ENCODE measurements at regions not wholly inside any gene's neighbourhood (a gene's known extent, or its start where the extent isn't known, plus 50 kb on each side); places are given as distances from the start of the nearest gene placed in this dataset.

- no peaks in the 10 kb centered on the region for H3K36me3 ChIP-seq (ENCODE audit: insufficient read depth in 1 of 2, low read depth in 1 of 2)
- no peak overlapping the region for H3K4me3 ChIP-seq
- DNase-seq (no peak), ATAC-seq (no peak)
- intact Hi-C loops (cut with DNase I) = no loop called here
- H3K9me3 ChIP-seq = no peaks in the 10 kb centered on the region
- no peak for TF ChIP-seq CTCF (IDR thresholded peaks at IDR 0.05)
- no peak overlapping the region for H3K27ac ChIP-seq
- 57 to 78% (median 66%) methylated on average over 2 of the region's 2 CpGs for WGBS, 3 donors
- peaks cover 8% of the 10 kb centered on the region for H3K4me1 ChIP-seq
- H3K27me3 ChIP-seq (ENCODE audit: insufficient read depth in 3 of 3, low read length in 2 of 3) = no peaks in the 10 kb centered on the region
Measured at GRCh38 chr10:33674491-33674890, 340.0 kb upstream of the NRP1 start.

- peaks cover 8% of the 10 kb centered on the region for H3K4me1 ChIP-seq
- H3K27ac ChIP-seq = no peak overlapping the region
- H3K4me3 ChIP-seq = no peak overlapping the region
- intact Hi-C loops (cut with DNase I) = no loop called here
- no peaks in the 10 kb centered on the region for H3K9me3 ChIP-seq
- 91 to 93% (median 91%) methylated on average over 3 of the region's 3 CpGs for WGBS, 3 donors
- no peak for ATAC-seq
- H3K36me3 ChIP-seq (ENCODE audit: insufficient read depth in 1 of 2, low read depth in 1 of 2) = no peaks in the 10 kb centered on the region
- TF ChIP-seq CTCF (IDR thresholded peaks at IDR 0.05) = no peak
- H3K27me3 ChIP-seq (ENCODE audit: insufficient read depth in 3 of 3, low read length in 2 of 3) = no peaks in the 10 kb centered on the region
- no peak for DNase-seq
Measured at GRCh38 chr10:33673839-33674415, 339.5 kb upstream of the NRP1 start.

- Histone ChIP-seq H3K4me1 (no peaks in the 10 kb centered on the region), H3K9me3 (no peaks in the 10 kb centered on the region), H3K27ac (no peak overlapping the region), H3K36me3 (ENCODE audit: insufficient read depth in 1 of 2, low read depth in 1 of 2) (no peaks in the 10 kb centered on the region), H3K27me3 (ENCODE audit: insufficient read depth in 3 of 3, low read length in 2 of 3) (no peaks in the 10 kb centered on the region), H3K4me3 (no peak overlapping the region)
- WGBS, 3 donors = 63 to 80% (median 72%) methylated on average over 5 of the region's 5 CpGs
- DNase-seq = no peak
- intact Hi-C loops (cut with DNase I) = no loop called here
- no peak for ATAC-seq
- TF ChIP-seq CTCF (IDR thresholded peaks at IDR 0.05) = no peak
Measured at GRCh38 chr10:33669904-33670303, 335.4 kb upstream of the NRP1 start.

- intact Hi-C loops (cut with DNase I) = no loop called here
- WGBS, 3 donors = 82 to 87% (median 82%) methylated on average over 5 of the region's 5 CpGs
- H3K36me3 ChIP-seq (ENCODE audit: insufficient read depth in 1 of 2, low read depth in 1 of 2) = no peaks in the 10 kb centered on the region
- no peaks in the 10 kb centered on the region for H3K9me3 ChIP-seq
- H3K27ac ChIP-seq = no peak overlapping the region
- TF ChIP-seq CTCF (IDR thresholded peaks at IDR 0.05) = no peak
- no peak overlapping the region for H3K4me3 ChIP-seq
- DNase-seq (no peak), ATAC-seq (no peak)
- peaks cover 10% of the 10 kb centered on the region for H3K4me1 ChIP-seq
- H3K27me3 ChIP-seq (ENCODE audit: insufficient read depth in 3 of 3, low read length in 2 of 3) = no peaks in the 10 kb centered on the region
Measured at GRCh38 chr10:33666686-33667480, 332.4 kb upstream of the NRP1 start.

All from psoas muscle (tissue), 7 donors.